HCT116 (cell line): ENCODE measurements at regions not wholly inside any gene's neighbourhood (a gene's known extent, or its start where the extent isn't known, plus 50 kb on each side); places are given as distances from the start of the nearest gene placed in this dataset.

Experiments
- ATAC-seq: fragments of 200-7000 bp; cut with Tn5 transposase; 2 replicates; pipeline ENCODE4 v1.9.1; 2020; ENCODE audit warnings: mild to moderate bottlenecking, moderate library complexity
- BruUV-seq: library from RNA; stranded (reverse); fragments of 400-500 nt; replicated peaks from 2 replicates; lab custom pipeline; 2021; lab: Mats Ljungman, UMichigan
- CTCF ChIA-PET: fragments of 300-600 bp; sonication (Branson Sonifier 250); formaldehyde crosslinking; loops from one replicate; lab custom pipeline; 2021; ENCODE audit warnings: antibody characterized with exemption; lab: Charles Lee
- POLR2A ChIA-PET: fragments of 300-600, 350-600 bp; sonication (Branson Sonifier 250); formaldehyde crosslinking; loops from one replicate; lab custom pipeline; 2021; ENCODE audit warnings: antibody characterized with exemption; lab: Charles Lee
- RAD21 ChIA-PET, 2 experiments: fragments of 300-600 bp; sonication (Branson Sonifier 250); formaldehyde crosslinking; loops; one replicate each; lab custom pipeline; 2023; ENCODE audit warnings: low total read pairs in 2 of 2; ENCODE audit not compliant: uncharacterized antibody in 2 of 2, unreplicated experiment in 2 of 2, low non-redundant PET in 1 of 2; lab: Charles Lee
- DNase-seq: peaks from one replicate; pipeline ENCODE4 v3.0.0-alpha.2; 2010; ENCODE audit warnings: low read depth, low spot score
- H2AFZ ChIP-seq: fragments of 200-600 bp; shearing (Covaris generic), sonication (generic); 2 replicates; pipeline ENCODE4 v1.6.1; 2017; ENCODE audit warnings: low read depth, mixed run types, mixed read lengths, antibody characterized with exemption, low read length; ENCODE audit not compliant: poor library complexity, severe bottlenecking
- H3K27ac ChIP-seq: 2 replicates; pipeline ENCODE4 v1.5.1; 2012; ENCODE audit warnings: low read depth, low read length
- H3K27me3 ChIP-seq: fragments of 200-600 bp; sonication (generic); 2 replicates; pipeline ENCODE4 v1.6.1; 2016; ENCODE audit warnings: mixed run types, low read length, mixed read lengths; ENCODE audit not compliant: insufficient read depth
- H3K36me3 ChIP-seq, 2 experiments: fragments of 200-500 bp in 1 of 2; fragments of 200-600 bp in 1 of 2; sonication (Bioruptor generic) in 1 of 2; sonication (generic) in 1 of 2; 2 replicates each; pipeline versions ENCODE4 v1.5.1 to v1.6.1; 2014 to 2016; ENCODE audit warnings: low read length in 2 of 2, inconsistent platforms in 1 of 2, mixed read lengths in 1 of 2, mixed run types in 1 of 2; ENCODE audit not compliant: insufficient read depth in 2 of 2, control insufficient read depth in 1 of 2
- H3K4me1 ChIP-seq, 2 experiments: fragments of 200-600 bp in 1 of 2; sonication (generic) in 1 of 2; 2 replicates each; pipeline versions ENCODE4 v1.5.1 to v1.6.1; 2012 to 2017; ENCODE audit warnings: low read length in 2 of 2, inconsistent platforms in 1 of 2, mild to moderate bottlenecking in 1 of 2, mixed read lengths in 1 of 2, mixed run types in 1 of 2, moderate library complexity in 1 of 2; ENCODE audit not compliant: insufficient read depth in 2 of 2, control insufficient read depth in 1 of 2
- H3K4me2 ChIP-seq: fragments of 200-600 bp; sonication (generic); 2 replicates; pipeline ENCODE4 v1.6.1; 2017; ENCODE audit warnings: mixed run types, low read length, mixed read lengths
- H3K4me3 ChIP-seq, 2 experiments: fragments of 200-600 bp in 1 of 2; sonication (generic) in 1 of 2; replicated peaks in 1 of 2; 2 replicates each; pipeline ENCODE4 v1.5.1; 2011 to 2016; ENCODE audit warnings: low read length in 2 of 2, control low read depth in 1 of 2, low read depth in 1 of 2, mild to moderate bottlenecking in 1 of 2, mixed read lengths in 1 of 2, mixed run types in 1 of 2
- H3K79me2 ChIP-seq: fragments of 200-600 bp; sonication (generic); 2 replicates; pipeline ENCODE4 v1.6.1; 2017; ENCODE audit warnings: mild to moderate bottlenecking, mixed run types, low read length, moderate library complexity, mixed read lengths; ENCODE audit not compliant: insufficient read depth
- H3K9ac ChIP-seq: fragments of 200-600 bp; sonication (generic); 2 replicates; pipeline ENCODE4 v1.6.1; 2016; ENCODE audit warnings: low read length, mixed read lengths
- H3K9me2 ChIP-seq: fragments of 200-600 bp; sonication (generic), shearing (Covaris generic); 2 replicates; pipeline ENCODE4 v1.6.1; 2017; ENCODE audit warnings: mixed run types, mild to moderate bottlenecking, moderate library complexity; ENCODE audit not compliant: insufficient read depth
- H3K9me3 ChIP-seq, 2 experiments: fragments of 200-500 bp in 1 of 2; fragments of 200-600 bp in 1 of 2; sonication (Bioruptor generic) in 1 of 2; sonication (generic) in 1 of 2; 2 replicates each; pipeline ENCODE4 v1.6.1; 2014 to 2017; ENCODE audit warnings: low read length in 2 of 2, mixed read lengths in 2 of 2, inconsistent platforms in 1 of 2, low read depth in 1 of 2, mild to moderate bottlenecking in 1 of 2, mixed run types in 1 of 2, moderate library complexity in 1 of 2; ENCODE audit not compliant: control insufficient read depth in 1 of 2, insufficient read depth in 1 of 2
- H4K20me1 ChIP-seq: fragments of 200-600 bp; sonication (generic), shearing (Covaris generic); 2 replicates; pipeline ENCODE4 v1.6.1; 2017; ENCODE audit warnings: mixed run types, mild to moderate bottlenecking, moderate library complexity; ENCODE audit not compliant: insufficient read depth
- CBX3 ChIP-seq: IDR thresholded peaks from 2 replicates; pipeline ENCODE4 v1.6.1; 2012; ENCODE audit warnings: low read depth
- ELF1 ChIP-seq: IDR thresholded peaks from 2 replicates; pipeline ENCODE4 v1.6.1; 2012; ENCODE audit warnings: low read depth, borderline replicate concordance
- EZH2 ChIP-seq: fragments of 200-600 bp; sonication (generic); IDR thresholded peaks from 2 replicates; pipeline ENCODE4 v1.6.1; 2017; ENCODE audit warnings: antibody characterized with exemption, mixed run types
- FOSL1 ChIP-seq: IDR thresholded peaks from 2 replicates; pipeline ENCODE4 v1.6.1; 2012; ENCODE audit warnings: low read depth
- JUND ChIP-seq: IDR thresholded peaks from 2 replicates; pipeline ENCODE4 v1.6.1; 2012
- POLR2A ChIP-seq: IDR thresholded peaks from 2 replicates; pipeline ENCODE4 v1.7.0; 2011; ENCODE audit warnings: borderline replicate concordance; ENCODE audit not compliant: insufficient read depth, insufficient read length; ENCODE audit errors: extremely low read depth
- POLR2AphosphoS5 ChIP-seq: IDR thresholded peaks from 2 replicates; pipeline ENCODE4 v1.6.1; 2011; ENCODE audit warnings: mild to moderate bottlenecking, low read depth, low read length, moderate library complexity
- SRF ChIP-seq: IDR thresholded peaks from 2 replicates; pipeline ENCODE4 v1.6.1; 2012; ENCODE audit warnings: low read depth
- YY1 ChIP-seq: IDR thresholded peaks from 2 replicates; pipeline ENCODE4 v1.6.1; 2011; ENCODE audit warnings: low read length, low read depth, moderate library complexity, mild to moderate bottlenecking; ENCODE audit not compliant: insufficient replicate concordance; ENCODE audit errors: extremely low read depth
- ZBTB33 ChIP-seq: IDR thresholded peaks from 2 replicates; pipeline ENCODE4 v1.6.1; 2011; ENCODE audit warnings: mild to moderate bottlenecking, low read length, moderate library complexity; ENCODE audit not compliant: insufficient replicate concordance; ENCODE audit errors: extremely low read depth
- ZNF274 ChIP-seq: fragments of 200-500 bp; sonication (Bioruptor generic); IDR thresholded peaks from 2 replicates; pipeline ENCODE4 v1.6.1; 2014; ENCODE audit warnings: mild to moderate bottlenecking, low read depth, low read length, inconsistent platforms
- intact Hi-C: fragments of 100-400 bp; cut with micrococcal nuclease; formaldehyde crosslinking; loops from 2 replicates; pipeline ENCODE4 v1.10.0; 2022
- TF ChIP-seq, protein P1 (sequence below): IDR thresholded peaks from 2 replicates; pipeline ENCODE4 v1.6.1; 2012

GRCh38 chr12:107221913-107222312 lies 128.6 kb upstream of the CRY1 start:
- intact Hi-C loops: no loop called here
- POLR2A ChIA-PET: interaction anchor here (0.6 kb wide), 1 partner anchor 21 kb away, joined by 3 read pairs; no protein-coding TSS in a partner anchor
- Histone ChIP-seq H3K9me3 (no peaks in the 10 kb centered on the region), H3K4me1 (peaks cover 7 to 11% of the 10 kb centered on the region in 2 experiments), H3K4me3 (no peak overlapping the region), H3K36me3 (no peaks in the 10 kb centered on the region), H3K4me2 (no peak overlapping the region), H4K20me1 (no peaks in the 10 kb centered on the region), H3K9ac (no peak overlapping the region), H3K27ac (no peak overlapping the region), H3K79me2 (no peaks in the 10 kb centered on the region), H3K27me3 (no peaks in the 10 kb centered on the region), H3K9me2 (no peaks in the 10 kb centered on the region), H2AFZ (no peak overlapping the region)
- BruUV-seq: no TSS peak
- CTCF ChIA-PET: no interaction called here
- no peak for DNase-seq
- ATAC-seq: no peak
- no peak for TF ChIP-seq JUND
- TF ChIP-seq SRF: no peak
- no peak for TF ChIP-seq ZBTB33
- no peak for TF ChIP-seq POLR2AphosphoS5
- no peak for TF ChIP-seq YY1
- TF ChIP-seq ZNF274: no peak
- TF ChIP-seq, protein P1, sequence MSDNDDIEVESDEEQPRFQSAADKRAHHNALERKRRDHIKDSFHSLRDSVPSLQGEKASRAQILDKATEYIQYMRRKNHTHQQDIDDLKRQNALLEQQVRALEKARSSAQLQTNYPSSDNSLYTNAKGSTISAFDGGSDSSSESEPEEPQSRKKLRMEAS: no peak
- no peak for TF ChIP-seq CBX3
- no peak for TF ChIP-seq EZH2
- TF ChIP-seq POLR2A: no peak
- TF ChIP-seq ELF1: no peak
- no peak for TF ChIP-seq FOSL1
- RAD21 ChIA-PET: no interaction called here
